ENCODE measurements at regions not wholly inside any gene's neighbourhood (a gene's known extent, or its start where the extent isn't known, plus 50 kb on each side); places are given as distances from the start of the nearest gene placed in this dataset.

- H3K27me3 ChIP-seq (ENCODE audit: insufficient read depth, low read depth), result no peaks in the 10 kb centered on the region
- H3K27ac ChIP-seq, result no peak overlapping the region
- no peak overlapping the region for H3K4me3 ChIP-seq (IDR thresholded peaks at IDR 0.05; ENCODE audit: insufficient read depth, low read depth, low read length)
- no peaks in the 10 kb centered on the region for H4K20me1 ChIP-seq (ENCODE audit: insufficient read depth)
- no peaks in the 10 kb centered on the region for H3K79me2 ChIP-seq (ENCODE audit: insufficient read depth, low read depth)
- H3K36me3 ChIP-seq (ENCODE audit: insufficient read depth), result no peaks in the 10 kb centered on the region
- no peak overlapping the region for H3K9ac ChIP-seq
- no peaks in the 10 kb centered on the region for H3K4me1 ChIP-seq (ENCODE audit: low read depth, poor library complexity, severe bottlenecking)
- no peak overlapping the region for H3K4me2 ChIP-seq
- TF ChIP-seq CTCF (conservative IDR thresholded peaks at IDR 0.05; ENCODE audit: low read depth, low read length), result no peak
- H2AFZ ChIP-seq (ENCODE audit: low read depth), result no peak overlapping the region
These were observed 275.2 kb downstream of the SATB1 start for GRCh38 chr3:18149935-18150334.

- Histone ChIP-seq H2AFZ (ENCODE audit: low read depth) (no peak overlapping the region), H3K27ac (no peak overlapping the region), H3K4me3 (IDR thresholded peaks at IDR 0.05; ENCODE audit: insufficient read depth, low read depth, low read length) (no peak overlapping the region), H3K36me3 (ENCODE audit: insufficient read depth) (no peaks in the 10 kb centered on the region), H3K9ac (no peak overlapping the region), H3K79me2 (ENCODE audit: insufficient read depth, low read depth) (no peaks in the 10 kb centered on the region), H3K4me1 (ENCODE audit: low read depth, poor library complexity, severe bottlenecking) (no peaks in the 10 kb centered on the region), H3K27me3 (ENCODE audit: insufficient read depth, low read depth) (no peaks in the 10 kb centered on the region), H4K20me1 (ENCODE audit: insufficient read depth) (no peaks in the 10 kb centered on the region), H3K4me2 (no peak overlapping the region)
- TF ChIP-seq CTCF (conservative IDR thresholded peaks at IDR 0.05; ENCODE audit: low read depth, low read length), result no peak
These were observed 275.8 kb downstream of the SATB1 start for GRCh38 chr3:18149386-18149785.

- no peak overlapping the region for H3K4me2 ChIP-seq
These were observed 280.6 kb downstream of the SATB1 start for GRCh38 chr3:18144571-18144970.

GRCh38 chr3:18143258-18143780, 281.8 kb downstream of the SATB1 start:
- H2AFZ ChIP-seq (ENCODE audit: low read depth), result no peak overlapping the region
- H4K20me1 ChIP-seq (ENCODE audit: insufficient read depth), result no peaks in the 10 kb centered on the region
- H3K4me2 ChIP-seq, result no peak overlapping the region
- H3K9ac ChIP-seq, result no peak overlapping the region
- no peak overlapping the region for H3K27ac ChIP-seq
- no peaks in the 10 kb centered on the region for H3K4me1 ChIP-seq (ENCODE audit: low read depth, poor library complexity, severe bottlenecking)
- no peak for TF ChIP-seq CTCF (conservative IDR thresholded peaks at IDR 0.05; ENCODE audit: low read depth, low read length)
- H3K27me3 ChIP-seq (ENCODE audit: insufficient read depth, low read depth), result no peaks in the 10 kb centered on the region
- no peaks in the 10 kb centered on the region for H3K79me2 ChIP-seq (ENCODE audit: insufficient read depth, low read depth)
- no peaks in the 10 kb centered on the region for H3K36me3 ChIP-seq (ENCODE audit: insufficient read depth)
- no peak overlapping the region for H3K4me3 ChIP-seq (IDR thresholded peaks at IDR 0.05; ENCODE audit: insufficient read depth, low read depth, low read length)

More at GRCh38 chr3:18144571-18144970, 280.6 kb downstream of the SATB1 start:
- H3K4me1 ChIP-seq (ENCODE audit: low read depth, poor library complexity, severe bottlenecking), result no peaks in the 10 kb centered on the region
- H3K79me2 ChIP-seq (ENCODE audit: insufficient read depth, low read depth), result no peaks in the 10 kb centered on the region
- H4K20me1 ChIP-seq (ENCODE audit: insufficient read depth), result no peaks in the 10 kb centered on the region
- no peaks in the 10 kb centered on the region for H3K36me3 ChIP-seq (ENCODE audit: insufficient read depth)
- no peak overlapping the region for H3K9ac ChIP-seq
- H3K4me3 ChIP-seq (IDR thresholded peaks at IDR 0.05; ENCODE audit: insufficient read depth, low read depth, low read length), result no peak overlapping the region
- H3K27ac ChIP-seq, result no peak overlapping the region
- H3K27me3 ChIP-seq (ENCODE audit: insufficient read depth, low read depth), result no peaks in the 10 kb centered on the region
- no peak for TF ChIP-seq CTCF (conservative IDR thresholded peaks at IDR 0.05; ENCODE audit: low read depth, low read length)
- no peak overlapping the region for H2AFZ ChIP-seq (ENCODE audit: low read depth)
